ENCODE measurements at regions not wholly inside any gene's neighbourhood (a gene's known extent, or its start where the extent isn't known, plus 50 kb on each side); places are given as distances from the start of the nearest gene placed in this dataset.

DNA sequence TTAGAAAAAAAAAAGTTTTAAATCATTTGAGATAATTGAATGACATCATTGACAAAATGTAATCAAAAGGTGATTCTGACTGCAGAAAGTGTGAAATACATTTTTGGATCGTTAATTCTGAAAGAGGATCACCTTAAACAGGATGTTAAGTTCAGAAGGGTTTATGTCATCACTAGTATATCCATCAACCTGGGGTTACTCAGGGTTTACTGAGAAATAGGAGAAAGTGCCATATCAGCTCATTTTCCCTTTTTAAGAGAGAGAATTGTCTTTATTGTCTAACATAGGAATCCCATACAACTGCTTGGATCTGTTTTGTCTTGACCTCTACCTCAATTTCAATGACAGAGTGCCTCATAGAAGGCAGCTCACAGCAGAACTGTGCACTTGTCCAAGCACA is 466.1 kb upstream of the LINC00305 start:
- no peak for DNase-seq (ENCODE audit: low spot score)

- no peak for DNase-seq (ENCODE audit: low spot score)
Measured at GRCh38 chr18:64614446-64614845, 465.6 kb upstream of the LINC00305 start.

- DNase-seq (ENCODE audit: low spot score): no peak
Measured at GRCh38 chr18:64592246-64592645, 443.4 kb upstream of the LINC00305 start.

DNA sequence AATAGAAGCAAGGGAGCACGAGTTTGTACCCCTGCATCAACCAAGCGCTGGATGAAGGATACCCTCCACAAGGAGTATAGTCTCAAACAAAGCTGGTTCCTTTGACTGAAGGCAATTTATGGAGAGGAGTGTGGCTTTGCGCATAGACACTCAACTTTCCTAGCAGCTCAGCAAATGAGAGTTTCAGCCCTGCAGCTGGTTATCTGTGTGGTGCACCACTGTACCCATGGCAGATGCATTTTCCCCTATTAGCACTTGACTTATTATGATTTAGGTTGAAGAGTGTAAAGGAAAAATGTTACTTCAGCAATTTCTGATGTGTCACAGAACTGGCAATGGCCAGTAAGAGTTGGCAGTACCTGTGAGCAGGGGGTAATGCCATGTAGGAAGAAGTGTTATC is 440.1 kb upstream of the LINC00305 start:
- no peak for DNase-seq (ENCODE audit: low spot score)

DNA sequence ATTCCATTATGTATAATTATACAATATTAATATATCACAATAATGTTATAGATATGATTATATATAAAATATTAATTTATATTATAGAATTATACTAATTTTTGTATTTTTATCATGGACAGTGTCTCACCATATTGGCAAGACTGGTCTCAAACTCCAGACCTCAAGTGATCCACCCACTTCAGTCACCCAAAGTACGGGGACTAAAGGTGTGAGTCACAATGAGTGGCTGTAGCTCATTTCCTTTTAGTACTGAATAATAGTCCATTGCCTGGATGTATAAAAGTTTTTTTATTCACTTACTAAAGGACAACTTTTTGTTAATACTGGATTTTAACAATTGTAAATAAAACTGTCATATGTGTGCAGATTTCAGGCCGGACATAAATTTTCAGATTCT is 417.6 kb upstream of the LINC00305 start:
- DNase-seq (ENCODE audit: low spot score): no peak

GRCh38 chr18:64562651-64563050 is 413.8 kb upstream of the LINC00305 start:
- no peak for DNase-seq (ENCODE audit: low spot score)

DNA sequence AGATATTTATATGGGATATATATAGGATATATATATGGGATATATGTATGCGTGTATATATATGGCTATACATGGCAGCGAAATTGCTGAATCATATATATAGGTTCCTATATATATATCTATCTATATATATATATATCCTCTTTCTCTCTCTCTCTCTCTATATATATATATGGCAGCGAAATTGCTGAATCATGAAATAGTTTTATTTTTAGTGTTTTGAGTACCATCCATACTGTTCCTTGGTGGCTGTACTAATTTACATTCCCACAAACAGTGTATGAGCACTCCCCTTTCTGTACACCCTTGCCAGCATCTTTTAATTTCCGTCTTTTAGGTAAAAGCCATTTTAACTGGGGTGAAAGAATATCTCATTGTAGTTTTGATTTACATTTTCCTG is 397.6 kb upstream of the LINC00305 start:
- no peak for DNase-seq (ENCODE audit: low spot score)

DNA sequence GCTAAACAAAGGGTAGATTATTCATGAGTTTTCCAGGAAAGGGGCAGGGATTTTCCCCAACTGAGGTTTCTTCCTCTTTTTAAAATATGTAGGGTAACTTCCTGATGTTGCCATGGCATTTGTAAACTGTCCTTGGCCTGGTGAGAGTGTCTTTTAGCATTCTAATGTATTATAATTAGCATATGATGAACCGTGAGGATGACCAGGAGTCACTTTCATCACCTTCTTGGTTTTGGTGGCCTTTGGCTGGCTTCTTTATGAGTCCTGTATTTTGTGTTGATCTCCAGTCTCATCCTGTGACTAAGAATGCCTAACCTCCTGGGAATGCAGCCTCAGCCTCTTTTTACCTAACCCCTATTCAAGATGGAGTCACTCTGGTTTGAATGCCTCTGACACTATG is 391.0 kb upstream of the LINC00305 start:
- no peak for DNase-seq (ENCODE audit: low spot score)

DNA sequence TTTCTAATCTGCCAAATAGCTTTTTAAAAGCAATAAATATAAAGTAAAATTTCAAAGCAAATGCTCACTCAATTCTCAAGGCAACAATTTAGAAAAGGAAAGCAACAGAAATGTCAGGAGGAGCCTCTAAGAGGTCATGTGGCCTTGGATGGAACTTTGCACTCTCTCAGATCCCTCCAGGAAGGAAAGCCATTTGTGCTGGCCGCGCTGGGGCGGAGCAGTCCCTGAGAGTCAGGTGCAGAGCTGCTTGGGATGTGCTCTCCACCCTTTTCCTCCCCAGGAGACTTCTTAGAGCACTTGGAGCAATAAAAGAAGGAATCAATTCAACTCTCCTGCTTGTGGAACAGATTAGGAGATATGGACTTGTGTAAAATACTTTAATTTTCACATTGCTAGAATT is 379.8 kb upstream of the LINC00305 start:
- no peak for DNase-seq (ENCODE audit: low spot score)

DNA sequence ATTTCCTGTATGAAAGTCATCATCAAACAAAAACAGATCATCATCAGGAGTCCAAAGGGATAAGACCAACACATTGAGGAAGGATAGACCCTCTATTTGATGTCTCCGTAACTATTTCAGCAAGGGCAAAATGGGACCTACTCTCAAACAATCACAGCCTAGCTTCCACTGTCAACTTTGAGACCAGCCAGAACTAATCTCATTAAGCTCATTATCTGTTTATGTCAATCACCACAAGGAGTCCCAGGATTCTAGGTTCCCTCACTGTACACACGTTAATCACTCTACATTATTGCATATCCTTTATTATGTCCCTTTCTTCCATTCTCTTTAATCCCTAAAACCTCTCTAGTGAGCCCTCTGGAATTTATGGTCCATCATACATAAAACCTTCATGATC is 370.3 kb upstream of the LINC00305 start:
- no peak for DNase-seq (ENCODE audit: low spot score)

GRCh38 chr18:64518191-64518590 is 369.3 kb upstream of the LINC00305 start:
- no peak for DNase-seq (ENCODE audit: low spot score)

GRCh38 chr18:64513401-64513800 is 364.5 kb upstream of the LINC00305 start:
- DNase-seq (ENCODE audit: low spot score): no peak

DNA sequence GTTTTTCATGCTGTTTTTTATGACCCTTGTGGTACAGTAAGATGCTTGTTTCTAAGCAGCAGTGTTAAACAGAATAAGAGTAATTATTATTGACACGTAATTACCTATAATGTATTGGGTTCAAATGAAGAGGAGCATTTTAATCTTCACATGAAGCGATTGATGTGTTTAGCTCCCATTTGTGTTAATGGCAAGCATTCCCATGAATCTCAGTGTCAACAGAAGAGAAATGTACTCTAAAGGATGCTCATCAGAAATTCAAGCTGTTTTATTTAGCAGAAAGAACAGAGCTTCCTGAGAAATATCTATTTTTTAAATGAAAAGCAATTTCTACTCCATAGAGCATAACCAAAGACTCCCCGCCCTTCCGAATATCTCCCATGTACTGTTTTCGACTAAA is 341.3 kb upstream of the LINC00305 start:
- no peak for DNase-seq (ENCODE audit: low spot score)

DNA sequence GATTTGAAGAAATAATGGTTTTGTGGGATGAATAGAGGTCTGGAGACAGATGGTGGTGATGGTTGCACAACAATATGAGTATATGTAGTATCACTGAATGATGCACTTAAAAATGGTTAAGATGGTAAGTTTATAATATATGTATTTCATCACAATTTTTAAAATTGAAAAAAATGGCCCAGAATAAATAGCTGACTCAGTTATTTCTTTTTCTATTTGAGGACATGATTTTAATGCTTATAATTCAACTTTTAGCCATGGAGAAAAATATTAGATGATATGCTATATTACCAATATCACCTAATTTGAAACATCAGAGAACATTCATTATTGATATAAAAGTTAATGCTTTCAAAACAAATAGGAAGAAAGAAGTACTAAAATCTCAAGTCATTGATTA is 339.8 kb upstream of the LINC00305 start:
- no peak for DNase-seq (ENCODE audit: low spot score)

- DNase-seq (ENCODE audit: low spot score): no peak
Measured at GRCh38 chr18:64474773-64475172, 325.9 kb upstream of the LINC00305 start.

DNA sequence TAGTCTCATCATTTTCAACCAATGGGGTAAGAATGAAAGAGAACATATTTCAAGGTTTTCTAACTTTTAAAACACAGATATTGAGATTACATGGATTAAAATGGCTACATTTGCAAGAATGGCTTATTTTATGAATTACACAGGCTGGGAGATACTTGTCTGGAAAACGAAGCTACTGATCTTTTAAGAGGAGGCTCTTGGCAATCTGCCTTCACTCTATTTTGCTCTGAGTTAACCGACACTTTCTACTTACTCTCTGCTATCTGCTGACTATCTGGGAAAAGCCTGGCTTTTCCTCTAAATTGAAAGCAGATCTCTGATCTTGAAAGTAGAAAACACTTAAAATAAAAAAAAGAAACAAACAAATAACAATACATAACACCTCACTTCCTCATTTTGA is 325.4 kb upstream of the LINC00305 start:
- no peak for DNase-seq (ENCODE audit: low spot score)

DNA sequence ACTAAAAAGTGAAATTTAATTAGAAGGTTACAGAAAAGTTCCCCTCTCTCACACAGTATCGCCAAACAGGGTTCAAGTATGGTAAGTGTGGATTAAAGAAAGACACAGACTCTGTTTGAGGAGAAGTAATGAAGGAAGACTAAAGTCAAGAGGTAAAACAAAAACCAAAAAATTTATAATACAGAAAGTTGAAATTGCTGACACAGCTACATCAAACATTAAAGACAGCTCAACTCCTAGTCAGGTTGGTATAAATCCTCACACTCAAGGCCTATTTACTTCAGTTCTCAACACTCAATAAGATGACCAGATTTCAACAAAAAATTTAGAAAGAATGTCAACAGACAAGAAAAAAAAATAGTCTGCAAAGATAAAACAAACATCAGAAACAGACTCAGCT is 300.5 kb upstream of the LINC00305 start:
- DNase-seq (ENCODE audit: low spot score): no peak

- no peak for DNase-seq (ENCODE audit: low spot score)
Measured at GRCh38 chr18:64444819-64445218, 295.9 kb upstream of the LINC00305 start.

GRCh38 chr18:64438178-64438577 is 289.3 kb upstream of the LINC00305 start:
- no peak for DNase-seq (ENCODE audit: low spot score)

GRCh38 chr18:64436111-64436510 is 287.2 kb upstream of the LINC00305 start:
- DNase-seq (ENCODE audit: low spot score): no peak

DNA sequence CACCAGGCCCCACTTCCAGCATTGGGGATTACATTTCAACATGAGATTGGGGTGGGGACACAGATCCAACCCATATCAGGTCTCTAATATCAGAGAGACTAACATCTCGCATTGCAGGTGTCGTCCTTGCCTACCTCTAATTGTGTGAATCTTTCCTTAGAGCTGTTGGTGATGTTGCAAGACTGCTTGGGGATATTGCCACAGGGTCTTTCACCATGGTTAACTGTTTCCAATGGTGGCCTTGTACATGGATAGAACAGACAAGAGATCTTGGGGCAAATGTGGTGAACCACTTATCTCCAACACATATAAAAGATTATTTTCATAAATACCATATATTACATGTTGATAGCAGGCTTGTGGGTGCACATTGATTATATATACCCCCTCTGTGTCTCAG is 270.3 kb upstream of the LINC00305 start:
- DNase-seq (ENCODE audit: low spot score): no peak

DNA sequence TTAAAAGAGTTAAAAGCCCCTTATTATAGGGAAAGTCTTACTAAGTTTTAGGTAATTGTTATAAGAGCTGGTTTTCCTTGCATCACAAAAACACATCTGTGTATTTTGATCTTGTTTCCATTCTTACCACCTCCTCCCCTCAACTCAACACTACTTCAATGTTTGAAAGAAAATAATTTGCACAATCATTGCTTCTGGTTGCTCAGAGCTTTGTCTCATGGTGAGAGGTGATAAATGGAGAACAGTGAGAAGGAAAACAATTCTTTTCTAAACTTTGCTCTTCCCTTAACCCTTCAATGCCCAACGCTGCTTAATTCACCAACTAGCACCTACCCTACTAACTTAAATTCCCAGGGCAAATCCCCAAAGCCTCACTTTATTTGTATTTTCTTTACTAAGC is 268.1 kb upstream of the LINC00305 start:
- DNase-seq (ENCODE audit: low spot score): no peak

DNA sequence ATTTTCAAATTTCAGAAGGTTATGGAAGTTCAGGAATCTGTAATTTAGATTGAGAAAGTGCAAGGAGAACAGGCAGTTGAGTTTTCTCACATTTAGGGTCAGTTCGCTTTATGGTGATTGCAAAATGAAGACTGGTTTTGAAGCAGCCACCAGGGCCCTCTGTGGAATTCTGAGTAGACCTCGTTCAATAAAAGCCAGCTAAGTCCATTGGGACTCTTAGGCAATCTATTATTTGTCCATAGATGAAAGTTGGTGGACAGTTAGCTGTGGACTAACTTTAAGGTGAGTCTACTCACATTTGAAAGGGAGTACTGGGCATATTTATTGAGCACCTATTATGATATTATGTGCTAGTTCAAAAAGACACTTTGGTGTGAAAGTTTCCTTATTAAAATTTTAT is 266.3 kb upstream of the LINC00305 start:
- DNase-seq (ENCODE audit: low spot score): no peak

DNA sequence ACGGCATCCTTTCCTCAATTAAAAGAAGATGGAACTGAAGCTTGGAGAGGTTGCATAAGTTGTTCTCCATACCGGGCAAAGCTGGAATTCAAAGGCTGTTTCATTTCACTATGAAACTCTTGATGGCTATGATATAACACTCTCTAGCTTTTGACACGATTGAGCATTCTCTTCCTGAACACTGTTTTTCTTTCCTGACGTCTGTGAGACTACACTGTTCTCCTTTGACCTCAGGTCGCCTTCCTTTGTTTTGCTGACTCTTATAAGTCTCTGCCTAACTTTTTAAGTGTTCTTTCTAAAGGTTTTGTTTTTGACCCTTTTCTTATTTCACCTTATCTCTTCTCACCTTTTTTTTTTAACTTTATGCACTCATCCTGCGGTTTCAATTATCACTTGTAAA is 261.8 kb upstream of the LINC00305 start:
- no peak for DNase-seq (ENCODE audit: low spot score)

GRCh38 chr18:64409511-64409910 is 260.6 kb upstream of the LINC00305 start:
- DNase-seq (ENCODE audit: low spot score): no peak

Measured in Ammon's horn (tissue), 1 donor.